ENCODE measurements at regions not wholly inside any gene's neighbourhood (a gene's known extent, or its start where the extent isn't known, plus 50 kb on each side); places are given as distances from the start of the nearest gene placed in this dataset.

GRCh38 chr16:79419148-79419547 is 181.4 kb downstream of the MAF start:
- no peaks in the 10 kb centered on the region for H3K9me3 ChIP-seq
- TF ChIP-seq, protein P1, sequence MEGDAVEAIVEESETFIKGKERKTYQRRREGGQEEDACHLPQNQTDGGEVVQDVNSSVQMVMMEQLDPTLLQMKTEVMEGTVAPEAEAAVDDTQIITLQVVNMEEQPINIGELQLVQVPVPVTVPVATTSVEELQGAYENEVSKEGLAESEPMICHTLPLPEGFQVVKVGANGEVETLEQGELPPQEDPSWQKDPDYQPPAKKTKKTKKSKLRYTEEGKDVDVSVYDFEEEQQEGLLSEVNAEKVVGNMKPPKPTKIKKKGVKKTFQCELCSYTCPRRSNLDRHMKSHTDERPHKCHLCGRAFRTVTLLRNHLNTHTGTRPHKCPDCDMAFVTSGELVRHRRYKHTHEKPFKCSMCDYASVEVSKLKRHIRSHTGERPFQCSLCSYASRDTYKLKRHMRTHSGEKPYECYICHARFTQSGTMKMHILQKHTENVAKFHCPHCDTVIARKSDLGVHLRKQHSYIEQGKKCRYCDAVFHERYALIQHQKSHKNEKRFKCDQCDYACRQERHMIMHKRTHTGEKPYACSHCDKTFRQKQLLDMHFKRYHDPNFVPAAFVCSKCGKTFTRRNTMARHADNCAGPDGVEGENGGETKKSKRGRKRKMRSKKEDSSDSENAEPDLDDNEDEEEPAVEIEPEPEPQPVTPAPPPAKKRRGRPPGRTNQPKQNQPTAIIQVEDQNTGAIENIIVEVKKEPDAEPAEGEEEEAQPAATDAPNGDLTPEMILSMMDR (IDR thresholded peaks at IDR 0.05) = no peak
- no peak overlapping the region for H3K27ac ChIP-seq
- H3K4me3 ChIP-seq = no peak overlapping the region
- H3K27me3 ChIP-seq (ENCODE audit: low read depth) = no peaks in the 10 kb centered on the region
- intact Hi-C loops (cut with DNase I) = no loop called here
- peaks cover 23% of the 10 kb centered on the region for H3K4me1 ChIP-seq
- no peaks in the 10 kb centered on the region for H3K36me3 ChIP-seq
- ATAC-seq (peak; percentile 27 to 47), DNase-seq (no peak)

- DNase-seq = no peak
- Histone ChIP-seq H3K9me3 (no peaks in the 10 kb centered on the region), H3K27me3 (ENCODE audit: low read depth) (no peaks in the 10 kb centered on the region), H3K27ac (no peak overlapping the region), H3K4me3 (peak overlapping the region; percentile 6), H3K4me1 (peaks cover 23% of the 10 kb centered on the region), H3K36me3 (no peaks in the 10 kb centered on the region)
- ATAC-seq = no peak
- TF ChIP-seq, protein P1 (IDR thresholded peaks at IDR 0.05) = no peak
- intact Hi-C loops (cut with DNase I) = no loop called here
Measured at GRCh38 chr16:79417601-79418008, 182.9 kb downstream of the MAF start.

GRCh38 chr16:79415983-79416640 is 184.4 kb downstream of the MAF start:
- no peak for DNase-seq

DNA sequence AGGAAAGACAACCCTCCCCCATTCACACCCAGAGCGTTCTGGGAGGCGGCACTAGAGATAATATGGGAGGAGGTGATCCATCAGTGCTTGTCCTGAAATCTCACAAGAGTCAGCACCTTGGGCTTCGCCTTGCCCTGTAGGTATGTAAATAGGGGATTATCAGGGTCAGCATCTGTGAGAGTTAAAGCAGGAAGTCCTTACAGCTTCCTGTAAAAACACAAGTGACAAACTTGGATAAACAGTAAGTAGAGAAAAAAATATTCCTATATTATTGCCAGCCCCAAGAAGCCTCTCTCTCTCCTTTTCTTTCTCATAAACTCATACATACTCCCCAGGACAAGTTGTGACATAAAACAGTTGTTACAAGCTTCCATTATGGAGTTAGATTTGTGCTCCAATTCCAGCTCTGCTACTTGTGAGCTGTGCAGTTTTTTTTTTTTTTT is 187.7 kb downstream of the MAF start:
- H3K4me3 ChIP-seq = no peak overlapping the region
- H3K4me1 ChIP-seq = peaks cover 10% of the 10 kb centered on the region
- no peak overlapping the region for H3K27ac ChIP-seq
- intact Hi-C loops (cut with DNase I) = no loop called here
- no peaks in the 10 kb centered on the region for H3K36me3 ChIP-seq
- ATAC-seq = no peak
- TF ChIP-seq, protein P1 (IDR thresholded peaks at IDR 0.05) = no peak
- H3K27me3 ChIP-seq (ENCODE audit: low read depth) = no peaks in the 10 kb centered on the region
- no peak for DNase-seq
- H3K9me3 ChIP-seq = no peaks in the 10 kb centered on the region

More at GRCh38 chr16:79415983-79416640, 184.4 kb downstream of the MAF start:
- ATAC-seq = no peak
- Histone ChIP-seq H3K4me1 (peaks cover 23% of the 10 kb centered on the region), H3K9me3 (no peaks in the 10 kb centered on the region), H3K36me3 (no peaks in the 10 kb centered on the region), H3K27ac (no peak overlapping the region), H3K4me3 (no peak overlapping the region), H3K27me3 (ENCODE audit: low read depth) (no peaks in the 10 kb centered on the region)
- intact Hi-C loops (cut with DNase I) = no loop called here
- TF ChIP-seq, protein P1 (IDR thresholded peaks at IDR 0.05) = no peak

GRCh38 chr16:79411805-79412204 is 188.7 kb downstream of the MAF start:
- Histone ChIP-seq H3K9me3 (no peaks in the 10 kb centered on the region), H3K27me3 (ENCODE audit: low read depth) (no peaks in the 10 kb centered on the region), H3K4me3 (no peak overlapping the region), H3K4me1 (peaks cover under 1% of the 10 kb centered on the region), H3K36me3 (no peaks in the 10 kb centered on the region), H3K27ac (no peak overlapping the region)
- ATAC-seq = no peak
- intact Hi-C loops (cut with DNase I) = no loop called here
- DNase-seq = no peak
- TF ChIP-seq, protein P1 (IDR thresholded peaks at IDR 0.05) = no peak
